Ovary (tissue), 3 donors: ENCODE measurements at regions not wholly inside any gene's neighbourhood (a gene's known extent, or its start where the extent isn't known, plus 50 kb on each side); places are given as distances from the start of the nearest gene placed in this dataset.

ENCODE experiments used
- CTCF ChIP-seq, 3 donors: fragments of 450-650 bp in 2 of 3; fragments of 200-600 bp in 1 of 3; IDR thresholded peaks; one replicate each; pipeline versions ENCODE4 v1.5.1 to v1.8.0; 2016 to 2022; ENCODE audit warnings: antibody characterized with exemption in 3 of 3, mild to moderate bottlenecking in 1 of 3
- POLR2A ChIP-seq: fragments of 450-650 bp; IDR thresholded peaks from one replicate; pipeline ENCODE4 v1.6.1; 2017; ENCODE audit warnings: antibody characterized with exemption, mild to moderate bottlenecking, moderate library complexity
- donor health status: DM: no; HTN: no; CAD: no.

DNA sequence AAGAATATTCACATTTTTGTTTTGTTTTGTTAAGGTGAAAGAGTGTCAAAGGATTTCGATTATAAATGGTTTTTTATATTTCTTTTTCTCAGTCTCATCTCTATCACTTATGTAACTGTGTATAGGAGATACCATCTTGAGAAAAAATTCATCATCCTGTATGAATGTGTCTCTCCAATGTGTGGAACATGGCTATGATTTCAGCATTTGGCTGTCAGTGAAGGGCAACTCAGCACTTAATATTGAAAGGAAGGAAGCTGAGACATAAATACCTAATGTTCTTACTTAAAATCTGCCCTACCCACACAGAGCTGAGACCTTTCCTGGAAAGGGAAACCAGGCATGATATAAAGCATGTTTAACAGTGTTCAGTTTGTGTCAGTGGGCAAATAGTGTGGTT, 474.2 kb upstream of the RIOK2 start:
- no peak for TF ChIP-seq POLR2A
- no peak for TF ChIP-seq CTCF (IDR thresholded peaks at IDR 0.05)
